Stomach (tissue), 8 donors: ENCODE measurements at regions not wholly inside any gene's neighbourhood (a gene's known extent, or its start where the extent isn't known, plus 50 kb on each side); places are given as distances from the start of the nearest gene placed in this dataset.

ENCODE experiments used
- DNase-seq, 2 donors: peaks; one replicate each; pipeline versions ENCODE4 v3.0.0 to v3.0.0-alpha.2; 2013 to 2019
- H3K27ac ChIP-seq, 5 donors: fragments of 200-600 bp in 4 of 5; sonication (generic) in 4 of 5; one replicate each; pipeline ENCODE4 v1.5.1; 2013 to 2019; ENCODE audit warnings: mild to moderate bottlenecking in 1 of 5, moderate library complexity in 1 of 5
- H3K27me3 ChIP-seq, 3 donors: fragments of 200-600 bp; sonication (generic); one replicate each; pipeline ENCODE4 v1.5.1; 2017 to 2019; ENCODE audit warnings: mixed run types in 1 of 3
- H3K36me3 ChIP-seq, 4 donors: fragments of 200-600 bp; sonication (generic); 1 replicate in 3 of 4; 2 replicates in 1 of 4; pipeline ENCODE4 v1.5.1; 2016 to 2019
- H3K4me1 ChIP-seq, 4 donors: fragments of 200-600 bp; sonication (generic); one replicate each; pipeline ENCODE4 v1.5.1; 2016 to 2019
- H3K4me3 ChIP-seq, 4 donors: fragments of 200-600 bp; sonication (generic) in 3 of 4; one replicate each; pipeline ENCODE4 v1.5.1; 2016 to 2019; ENCODE audit warnings: mild to moderate bottlenecking in 1 of 4
- H3K9me3 ChIP-seq, 4 donors: fragments of 200-600 bp; sonication (generic); one replicate each; pipeline ENCODE4 v1.5.1; 2016 to 2019
- CTCF ChIP-seq, 7 experiments: fragments of 450-650 bp in 4 of 7; fragments of 200-600 bp in 3 of 7; sonication (generic) in 3 of 7; IDR thresholded peaks; one replicate each; pipeline ENCODE4 v1.5.1; 2016 to 2019; ENCODE audit warnings: antibody characterized with exemption in 7 of 7, control low read depth in 2 of 7, mild to moderate bottlenecking in 1 of 7
- EP300 ChIP-seq: sonication (generic); formaldehyde crosslinking; IDR thresholded peaks from one replicate; pipeline ENCODE4 v1.6.1; 2017; ENCODE audit warnings: antibody characterized with exemption
- POLR2A ChIP-seq, 4 donors: fragments of 450-650 bp; IDR thresholded peaks; one replicate each; pipeline ENCODE4 v1.6.1; 2016; ENCODE audit warnings: antibody characterized with exemption in 4 of 4, control low read depth in 2 of 4, mild to moderate bottlenecking in 1 of 4, moderate library complexity in 1 of 4
- POLR2AphosphoS5 ChIP-seq, 3 donors: sonication (generic); formaldehyde crosslinking; IDR thresholded peaks; one replicate each; pipeline ENCODE4 v1.6.1; 2016; ENCODE audit warnings: antibody characterized with exemption in 3 of 3
- WGBS, 5 donors: extraction: QIAGEN DNeasy Blood & Tissue Kit in 3 of 5; methylation state at CpG; one replicate each; pipeline versions ENCODE4 v1.1.5 to v1.1.7; 2013 to 2018; 5-methylcytosine and 5-hydroxymethylcytosine counted together
- intact Hi-C: fragments of 100-400 bp; cut with DNase I; formaldehyde crosslinking; loops from one replicate; pipeline ENCODE4 v1.15.1; 2023; ENCODE audit warnings: low total_unique reads
- donor health status: healthy with polysubstance abuse.
- donor health status: Bipolar disorder and iron deficiency.
- donor health status: healthy.

DNA sequence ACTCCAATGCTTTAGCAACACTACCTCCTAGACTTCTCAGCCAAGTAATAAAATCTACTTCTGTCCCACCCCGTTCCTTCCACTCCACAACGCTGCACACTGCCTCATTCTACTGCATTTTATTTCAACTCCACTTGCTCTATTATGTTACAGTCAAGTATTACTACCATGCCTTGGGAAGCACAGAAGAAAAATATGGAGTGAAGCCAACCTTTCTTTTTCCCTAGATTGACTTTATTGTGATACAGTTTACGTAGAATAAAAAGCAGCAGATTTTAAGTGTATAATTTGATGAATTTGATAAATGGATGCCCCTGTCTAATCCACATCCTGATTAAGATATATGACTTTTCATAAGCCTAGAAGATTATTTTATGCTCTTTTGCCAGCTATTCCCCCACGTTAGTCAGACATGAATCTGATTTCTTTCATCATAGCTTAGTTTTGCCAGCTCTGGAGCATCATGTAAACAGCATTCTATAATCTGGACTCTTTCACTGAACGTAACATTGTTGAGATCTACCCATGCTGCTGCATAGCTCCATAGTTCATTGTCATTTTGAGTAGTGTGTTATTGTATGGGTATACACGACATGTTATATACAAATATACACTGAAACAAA, 676.8 kb upstream of the RAB6C start:
- H3K4me1 ChIP-seq: peaks cover 0 to 33% (median 6%) of the 10 kb centered on the region in 4 donors
- intact Hi-C loops: no loop called here
- peak overlapping the region in 1 of 5 donors; percentile 81 for H3K27ac ChIP-seq
- H3K27me3 ChIP-seq: no peaks in the 10 kb centered on the region
- TF ChIP-seq POLR2AphosphoS5 (IDR thresholded peaks at IDR 0.05) (peak in 2 of 3 donors; percentile 39 to 52), EP300 (no peak)
- H3K4me3 ChIP-seq: no peak overlapping the region
- DNase-seq: peak in 1 of 2 donors; percentile 34
- H3K9me3 ChIP-seq: peaks cover 0 to 5% (median 0%) of the 10 kb centered on the region in 4 donors
- H3K36me3 ChIP-seq: no peaks in the 10 kb centered on the region
- WGBS, 5 donors: 62 to 70% (median 66%) methylated on average over 6 of the region's 6 CpGs

- H3K27ac ChIP-seq: no peak overlapping the region
- no peaks in the 10 kb centered on the region for H3K36me3 ChIP-seq
- no peaks in the 10 kb centered on the region for H3K27me3 ChIP-seq
- H3K4me3 ChIP-seq: no peak overlapping the region
- DNase-seq: no peak
- H3K4me1 ChIP-seq: no peaks in the 10 kb centered on the region
- intact Hi-C loops: no loop called here
- WGBS, 5 donors: 83 to 93% (median 86%) methylated on average over 7 to 9 of the region's 9 CpGs
- TF ChIP-seq POLR2A (IDR thresholded peaks at IDR 0.05) (no peak), EP300 (no peak), CTCF (IDR thresholded peaks at IDR 0.05) (no peak), POLR2AphosphoS5 (IDR thresholded peaks at IDR 0.05) (no peak)
- no peaks in the 10 kb centered on the region for H3K9me3 ChIP-seq
Measured at GRCh38 chr2:129314120-129314519, 665.3 kb upstream of the RAB6C start.

DNA sequence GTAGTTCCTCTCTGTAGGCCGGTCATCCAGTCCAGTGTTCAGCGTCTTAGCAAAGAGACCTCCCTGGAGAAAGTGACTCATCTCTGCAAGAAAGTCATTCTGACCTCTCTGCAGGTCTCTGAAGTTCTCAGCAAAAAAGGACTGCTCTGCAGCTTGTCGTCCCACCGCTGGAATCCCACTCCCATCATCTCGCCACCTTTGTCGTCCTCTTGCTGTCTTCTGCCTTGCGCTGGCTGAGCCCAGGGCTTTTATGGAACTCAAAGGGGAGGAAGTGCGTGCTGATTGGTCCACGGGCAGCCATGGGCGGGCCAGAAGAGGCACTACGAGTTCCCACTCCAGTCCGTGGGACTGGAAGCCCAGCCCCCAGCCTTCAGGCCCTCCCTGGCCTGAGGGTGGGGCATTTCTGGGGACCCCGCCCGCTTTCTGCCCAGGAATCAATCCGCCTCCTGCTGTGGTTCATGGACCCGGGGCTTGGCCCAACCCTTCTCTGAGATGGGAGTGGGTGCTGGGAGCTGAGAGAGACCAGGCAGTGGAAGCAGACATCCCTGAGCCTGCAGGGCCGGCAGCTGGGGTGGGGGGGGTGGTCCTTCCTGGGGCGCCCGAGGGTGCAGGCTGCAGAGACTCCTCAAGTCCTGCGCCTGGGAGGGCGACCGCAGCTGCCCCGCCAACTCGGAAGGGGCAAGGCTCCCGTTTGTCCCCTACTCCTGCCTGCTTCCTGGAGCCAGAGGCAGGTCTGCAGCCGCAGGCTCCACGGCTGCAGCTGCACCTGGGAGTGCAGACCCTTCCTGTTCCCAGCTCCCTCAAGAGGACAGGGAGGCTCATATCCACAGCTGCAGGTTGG, 660.7 kb upstream of the RAB6C start:
- no peaks in the 10 kb centered on the region for H3K36me3 ChIP-seq
- H3K4me3 ChIP-seq: no peak overlapping the region
- no peaks in the 10 kb centered on the region for H3K4me1 ChIP-seq
- DNase-seq: no peak
- WGBS, 5 donors: 78 to 89% (median 82%) methylated on average over 18 to 27 of the region's 27 CpGs
- no peaks in the 10 kb centered on the region for H3K9me3 ChIP-seq
- no peaks in the 10 kb centered on the region for H3K27me3 ChIP-seq
- no peak overlapping the region for H3K27ac ChIP-seq
- intact Hi-C loops: no loop called here
- TF ChIP-seq POLR2AphosphoS5 (IDR thresholded peaks at IDR 0.05) (no peak), POLR2A (IDR thresholded peaks at IDR 0.05) (no peak), CTCF (IDR thresholded peaks at IDR 0.05) (no peak), EP300 (no peak)

DNA sequence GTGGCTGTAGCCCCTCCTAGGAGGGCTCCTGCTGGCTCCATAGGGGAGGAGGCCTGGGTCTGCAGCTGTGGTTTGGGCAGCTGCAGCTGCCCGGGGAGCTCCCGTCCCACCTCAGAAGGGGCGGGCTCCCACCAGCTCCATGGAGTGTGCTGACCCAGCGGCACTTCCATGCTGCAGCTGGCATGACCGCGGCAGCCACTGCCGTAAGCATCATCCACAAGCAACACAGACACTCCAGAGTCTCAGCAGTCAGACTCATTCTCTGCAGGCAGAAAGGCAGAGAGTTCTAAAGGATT, 660.1 kb upstream of the RAB6C start:
- intact Hi-C loops: no loop called here
- Histone ChIP-seq H3K27me3 (no peaks in the 10 kb centered on the region), H3K36me3 (no peaks in the 10 kb centered on the region), H3K4me1 (no peaks in the 10 kb centered on the region), H3K27ac (no peak overlapping the region), H3K4me3 (no peak overlapping the region), H3K9me3 (no peaks in the 10 kb centered on the region)
- WGBS, 5 donors: 80 to 94% (median 88%) methylated on average over 2 to 7 of the region's 7 CpGs
- no peak for DNase-seq
- no peak for TF ChIP-seq POLR2AphosphoS5 (IDR thresholded peaks at IDR 0.05)
- no peak for TF ChIP-seq EP300
- TF ChIP-seq CTCF (IDR thresholded peaks at IDR 0.05): no peak
- no peak for TF ChIP-seq POLR2A (IDR thresholded peaks at IDR 0.05)

- H3K27me3 ChIP-seq: no peaks in the 10 kb centered on the region
- no peaks in the 10 kb centered on the region for H3K36me3 ChIP-seq
- 94 to 99% (median 96%) methylated on average over 4 of the region's 4 CpGs for WGBS, 5 donors
- no peak for DNase-seq
- intact Hi-C loops: no loop called here
- no peaks in the 10 kb centered on the region for H3K4me1 ChIP-seq
- no peak overlapping the region for H3K4me3 ChIP-seq
- no peak overlapping the region for H3K27ac ChIP-seq
- TF ChIP-seq EP300 (no peak), CTCF (IDR thresholded peaks at IDR 0.05) (no peak), POLR2AphosphoS5 (IDR thresholded peaks at IDR 0.05) (no peak), POLR2A (IDR thresholded peaks at IDR 0.05) (no peak)
- no peaks in the 10 kb centered on the region for H3K9me3 ChIP-seq
Measured at GRCh38 chr2:129320288-129320687, 659.2 kb upstream of the RAB6C start.
